Naive thymus-derived CD4-positive, alpha-beta T cell (primary cell): ENCODE measurements at regions not wholly inside any gene's neighbourhood (a gene's known extent, or its start where the extent isn't known, plus 50 kb on each side); places are given as distances from the start of the nearest gene placed in this dataset.

ENCODE experiments used
- ATAC-seq: fragments of 150-1000 bp; cut with Tn5 transposase; 2 replicates; pipeline ENCODE4 v1.10.0; 2021; ENCODE audit warnings: mild to moderate bottlenecking, moderate library complexity
- CTCF ChIA-PET: fragments of 350-600 bp; sonication (Branson Sonifier 250); formaldehyde crosslinking; loops from one replicate; lab custom pipeline; 2021; ENCODE audit warnings: antibody characterized with exemption; lab: Charles Lee
- POLR2A ChIA-PET: fragments of 350-600 bp; sonication (Branson Sonifier 250); formaldehyde crosslinking; loops from one replicate; lab custom pipeline; 2021; ENCODE audit warnings: antibody characterized with exemption, inconsistent platforms; lab: Charles Lee
- DNase-seq, 9 donors: peaks; one replicate each; pipeline versions ENCODE4 v3.0.0 to v3.0.0-alpha.2; 2020 to 2022; ENCODE audit warnings: mixed read lengths in 1 of 9
- H3K27ac ChIP-seq: one replicate; pipeline ENCODE4 v1.7.0; 2013; ENCODE audit warnings: mild to moderate bottlenecking, low read depth, low read length, moderate library complexity
- H3K27me3 ChIP-seq, 2 donors: one replicate each; pipeline ENCODE4 v1.7.0; 2013; ENCODE audit warnings: low read length in 2 of 2, mild to moderate bottlenecking in 2 of 2, moderate library complexity in 2 of 2; ENCODE audit not compliant: control insufficient read depth in 2 of 2, insufficient read depth in 2 of 2
- H3K36me3 ChIP-seq, 3 experiments: 1 replicate in 2 of 3; 2 replicates in 1 of 3; pipeline ENCODE4 v1.7.0; 2013; ENCODE audit warnings: low read length in 3 of 3, mild to moderate bottlenecking in 3 of 3, moderate library complexity in 1 of 3; ENCODE audit not compliant: insufficient read depth in 3 of 3, control insufficient read depth in 2 of 3
- H3K4me1 ChIP-seq, 2 donors: one replicate each; pipeline ENCODE4 v1.7.0; 2013; ENCODE audit warnings: low read length in 2 of 2, mild to moderate bottlenecking in 2 of 2, moderate library complexity in 1 of 2; ENCODE audit not compliant: control insufficient read depth in 2 of 2, insufficient read depth in 2 of 2
- H3K4me3 ChIP-seq: 2 replicates; pipeline ENCODE4 v1.7.0; 2013; ENCODE audit warnings: mild to moderate bottlenecking, low read length
- H3K9me3 ChIP-seq, 3 experiments: 1 replicate in 2 of 3; 2 replicates in 1 of 3; pipeline ENCODE4 v1.7.0; 2013; ENCODE audit warnings: low read length in 3 of 3; ENCODE audit not compliant: control insufficient read depth in 2 of 3
- H3K27ac Mint-ChIP-seq, 9 donors: one replicate each; pipeline ENCODE4 v1.8.0; 2020 to 2022; ENCODE audit warnings: mixed read lengths in 9 of 9, mild to moderate bottlenecking in 8 of 9, moderate library complexity in 5 of 9, inconsistent platforms in 2 of 9
- H3K27me3 Mint-ChIP-seq, 5 donors: one replicate each; pipeline ENCODE4 v1.8.0; 2021 to 2022; ENCODE audit warnings: mixed read lengths in 5 of 5, mild to moderate bottlenecking in 1 of 5
- H3K36me3 Mint-ChIP-seq, 5 donors: one replicate each; pipeline ENCODE4 v1.8.0; 2020 to 2022; ENCODE audit warnings: mixed read lengths in 5 of 5, mild to moderate bottlenecking in 3 of 5, inconsistent platforms in 1 of 5
- H3K4me1 Mint-ChIP-seq, 7 donors: one replicate each; pipeline ENCODE4 v1.8.0; 2020 to 2022; ENCODE audit warnings: mixed read lengths in 7 of 7, mild to moderate bottlenecking in 3 of 7, inconsistent platforms in 1 of 7
- H3K4me3 Mint-ChIP-seq, 10 donors: one replicate each; pipeline ENCODE4 v1.8.0; 2020 to 2022; ENCODE audit warnings: mild to moderate bottlenecking in 10 of 10, mixed read lengths in 10 of 10, moderate library complexity in 6 of 10, inconsistent platforms in 2 of 10
- H3K9me3 Mint-ChIP-seq, 11 donors: one replicate each; pipeline ENCODE4 v1.8.0; 2020 to 2022; ENCODE audit warnings: mixed read lengths in 11 of 11, mild to moderate bottlenecking in 4 of 11, inconsistent platforms in 1 of 11, moderate library complexity in 1 of 11
- intact Hi-C, 2 donors: fragments of 100-400 bp; cut with micrococcal nuclease; formaldehyde crosslinking; loops; one replicate each; pipeline ENCODE4 v1.15.1; 2023

DNA sequence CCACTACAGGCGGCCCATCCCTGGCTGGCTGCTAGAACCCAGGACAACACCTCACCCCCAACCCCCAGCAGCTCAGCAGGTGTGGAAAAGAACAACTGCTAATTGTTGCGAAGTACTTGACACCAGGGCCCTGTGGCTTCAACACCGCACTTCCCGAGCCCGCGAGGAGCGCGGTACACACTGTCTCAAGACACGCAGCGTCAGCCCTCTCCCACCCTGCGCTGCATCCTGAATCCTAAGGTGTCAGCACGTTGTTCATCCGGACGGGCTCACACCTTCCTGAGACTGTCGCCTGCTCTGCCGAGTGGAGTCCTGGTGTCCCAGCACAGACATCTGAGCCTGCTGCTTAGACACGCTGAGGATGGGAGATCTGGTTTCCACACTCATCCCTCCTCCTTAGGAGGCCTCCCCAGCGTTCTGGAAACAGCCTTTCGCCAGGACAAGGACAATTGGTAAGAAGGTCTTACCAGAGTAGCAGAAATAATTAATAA, 1336.2 kb downstream of the BRD1 start:
- Mint-ChIP-seq H3K4me1 (peaks cover 0 to 11% (median 4%) of the 10 kb centered on the region in 7 donors), H3K27ac (no peak overlapping the region), H3K27me3 (peaks cover 47 to 77% (median 50%) of the 10 kb centered on the region in 5 donors), H3K9me3 (peaks cover 0 to 2% (median 0%) of the 10 kb centered on the region in 11 donors), H3K4me3 (peak overlapping the region in 1 of 10 donors; percentile 43), H3K36me3 (no peaks in the 10 kb centered on the region)
- ChIA-PET POLR2A (no interaction called here), CTCF (no interaction called here)
- Histone ChIP-seq H3K36me3 (no peaks in the 10 kb centered on the region), H3K4me1 (no peaks in the 10 kb centered on the region), H3K9me3 (no peaks in the 10 kb centered on the region), H3K27me3 (peaks cover 0 to 2% of the 10 kb centered on the region in 2 donors), H3K4me3 (no peak overlapping the region), H3K27ac (no peak overlapping the region)
- intact Hi-C loops, result no loop called here
- no peak for DNase-seq
- ATAC-seq, result no peak

DNA sequence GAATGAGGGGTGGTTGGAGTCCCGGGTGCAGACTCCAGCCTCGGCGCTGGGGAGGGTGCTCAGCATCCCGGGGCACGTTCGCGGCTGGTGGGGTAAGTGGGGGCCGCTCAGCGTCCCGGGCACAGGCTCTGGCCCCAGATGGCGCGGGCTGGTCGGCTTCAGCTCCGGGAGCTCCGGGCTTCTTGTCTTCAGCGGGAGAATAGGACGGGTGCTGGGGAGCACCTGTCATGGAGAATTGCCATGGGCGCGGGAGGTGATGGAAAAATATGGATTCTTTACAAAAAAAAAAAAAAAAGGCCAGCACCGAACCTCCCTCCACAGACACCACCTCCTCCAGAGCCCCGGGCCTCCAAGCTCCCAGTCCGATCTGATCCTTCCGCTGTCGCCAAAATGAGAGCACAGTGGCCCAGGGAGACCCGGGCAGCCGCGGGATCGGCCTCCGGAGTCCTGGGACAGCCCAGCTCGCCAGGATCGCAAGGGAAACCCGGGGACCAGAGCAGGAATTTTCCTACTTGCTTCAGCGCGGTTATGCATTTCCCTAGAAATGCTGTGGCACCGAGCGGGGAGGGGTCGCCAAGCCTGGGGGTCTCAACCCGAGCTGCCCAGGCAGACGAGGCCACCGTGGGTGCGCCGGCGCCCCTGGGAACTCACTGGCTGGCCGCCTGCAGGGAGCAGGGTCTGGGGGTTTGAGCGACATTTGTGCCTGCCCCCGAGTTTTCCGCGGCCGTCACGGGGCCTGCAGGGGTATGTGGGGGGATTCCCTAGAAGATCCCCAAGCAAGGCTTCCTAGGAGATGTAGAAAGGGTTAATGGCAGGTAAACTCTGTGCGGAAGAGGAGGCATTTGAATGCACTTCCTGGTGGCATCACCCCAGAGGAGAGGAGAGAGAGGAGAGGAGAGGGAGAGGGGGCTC, 1336.9 kb downstream of the BRD1 start:
- H3K27me3 Mint-ChIP-seq, result peaks cover 53 to 80% (median 56%) of the 10 kb centered on the region in 5 donors
- Histone ChIP-seq H3K36me3 (no peaks in the 10 kb centered on the region), H3K27ac (no peak overlapping the region), H3K4me3 (no peak overlapping the region), H3K9me3 (no peaks in the 10 kb centered on the region), H3K4me1 (no peaks in the 10 kb centered on the region), H3K27me3 (peaks cover 0 to 2% of the 10 kb centered on the region in 2 donors)
- peaks cover 0 to 11% (median 4%) of the 10 kb centered on the region in 7 donors for H3K4me1 Mint-ChIP-seq
- POLR2A ChIA-PET, result no interaction called here
- no peaks in the 10 kb centered on the region for H3K36me3 Mint-ChIP-seq
- no peak overlapping the region for H3K4me3 Mint-ChIP-seq
- no peak for ATAC-seq
- H3K27ac Mint-ChIP-seq, result no peak overlapping the region
- intact Hi-C loops, result no loop called here
- peaks cover 0 to 1% (median 0%) of the 10 kb centered on the region in 11 donors for H3K9me3 Mint-ChIP-seq
- DNase-seq, result no peak
- CTCF ChIA-PET, result no interaction called here

DNA sequence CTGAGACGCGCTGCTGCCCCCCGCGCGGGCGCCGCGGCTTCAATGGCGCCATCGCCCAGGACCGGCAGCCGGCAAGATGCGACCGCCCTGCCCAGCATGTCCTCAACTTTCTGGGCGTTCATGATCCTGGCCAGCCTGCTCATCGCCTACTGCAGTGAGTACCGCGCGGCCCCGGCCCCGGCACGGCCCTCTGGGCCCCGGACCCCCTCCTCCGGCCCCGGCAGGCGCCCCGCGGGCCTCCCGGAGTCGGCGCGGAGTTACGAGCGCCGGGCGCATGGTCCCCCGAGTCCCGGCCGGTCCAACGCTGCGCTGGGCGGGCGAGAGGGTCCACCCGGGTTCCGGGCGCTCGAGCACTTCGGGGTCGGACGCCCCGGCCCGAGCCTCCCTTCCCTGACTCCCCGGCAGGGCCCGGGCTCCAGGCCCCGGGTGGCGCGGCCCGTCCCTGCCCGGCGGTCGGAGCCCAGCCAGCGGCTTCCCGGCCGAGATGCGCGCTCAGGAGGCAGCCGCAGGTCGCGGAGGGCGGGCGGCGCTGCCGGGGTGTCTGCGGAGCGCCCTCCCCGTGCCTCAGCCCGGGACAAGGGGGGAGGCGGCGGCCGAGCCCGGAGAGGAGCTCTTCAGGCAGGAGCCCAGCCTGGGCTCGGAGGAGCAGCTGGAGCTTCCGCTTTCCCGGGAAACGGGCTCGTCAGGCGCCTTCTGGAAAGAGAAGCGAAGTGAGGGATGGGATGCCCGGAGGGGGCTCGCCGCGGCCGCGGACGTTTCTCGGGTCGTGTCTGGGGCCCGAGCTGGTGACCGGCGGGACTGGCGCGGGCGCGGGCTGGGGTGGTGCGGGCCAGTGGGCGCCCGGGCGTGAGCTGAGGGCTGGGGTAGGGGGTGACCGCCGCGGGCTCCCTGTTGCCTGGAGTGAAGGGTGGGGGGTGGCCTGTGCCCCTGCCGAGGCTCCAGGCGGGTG, 1337.8 kb downstream of the BRD1 start:
- Mint-ChIP-seq H3K27ac (no peak overlapping the region), H3K36me3 (no peaks in the 10 kb centered on the region), H3K4me3 (no peak overlapping the region), H3K27me3 (peaks cover 53 to 80% (median 61%) of the 10 kb centered on the region in 5 donors), H3K4me1 (peaks cover 0 to 11% (median 4%) of the 10 kb centered on the region in 7 donors), H3K9me3 (peaks cover 0 to under 1% (median 0%) of the 10 kb centered on the region in 11 donors)
- Histone ChIP-seq H3K4me1 (no peaks in the 10 kb centered on the region), H3K27me3 (peaks cover 0 to 2% of the 10 kb centered on the region in 2 donors), H3K36me3 (no peaks in the 10 kb centered on the region), H3K27ac (no peak overlapping the region), H3K4me3 (no peak overlapping the region), H3K9me3 (no peaks in the 10 kb centered on the region)
- CTCF ChIA-PET, result no interaction called here
- intact Hi-C loops, result no loop called here
- ATAC-seq (no peak), DNase-seq (no peak)
- POLR2A ChIA-PET, result no interaction called here

DNA sequence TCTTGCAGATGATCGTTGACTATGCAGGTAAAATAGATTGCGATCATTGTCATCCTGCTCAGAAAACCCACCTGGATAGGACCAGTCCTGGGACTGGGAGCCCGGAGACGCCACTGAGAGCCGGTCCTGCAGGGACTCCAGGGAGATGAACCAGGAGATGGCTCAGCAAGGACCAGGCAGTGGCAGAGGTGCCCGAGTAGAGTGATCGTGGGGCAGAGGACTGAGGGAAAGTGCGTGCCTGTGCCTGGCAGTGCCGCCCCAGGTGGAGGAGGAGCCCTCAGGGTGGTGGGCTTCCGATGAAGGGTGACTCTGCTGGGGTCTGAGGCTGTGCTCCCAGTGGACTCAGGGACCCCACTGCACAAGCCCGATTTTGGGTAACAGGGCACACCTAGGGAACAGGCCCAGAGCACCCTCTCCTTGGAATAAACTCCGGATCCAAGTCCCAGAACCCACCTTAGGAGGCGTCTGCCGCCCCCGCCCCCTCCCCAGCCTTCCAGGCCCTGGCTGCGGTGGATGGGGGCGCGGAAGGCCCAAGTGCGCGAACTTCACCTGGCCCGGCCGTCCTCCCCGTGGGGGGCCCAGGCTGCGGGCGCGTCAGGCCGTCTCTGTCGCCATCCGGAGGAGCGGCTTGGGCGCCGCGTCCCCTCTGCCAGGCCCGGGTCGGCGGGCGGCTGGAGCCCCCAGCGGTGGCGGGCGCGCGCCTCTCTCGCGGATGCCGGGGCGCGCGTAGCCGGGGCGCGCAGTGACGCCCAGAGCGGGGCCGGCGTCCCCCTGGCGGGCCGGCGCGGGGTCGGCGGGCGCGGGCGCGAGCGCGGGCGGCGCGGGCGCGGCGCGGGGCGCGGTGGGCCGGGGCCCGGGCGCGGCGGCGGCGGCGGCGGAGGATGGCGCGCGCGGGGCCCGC, 1338.8 kb downstream of the BRD1 start:
- peak overlapping the region in 1 of 10 donors; percentile 64 for H3K4me3 Mint-ChIP-seq
- peaks cover 0 to 11% (median 4%) of the 10 kb centered on the region in 7 donors for H3K4me1 Mint-ChIP-seq
- DNase-seq (no peak), ATAC-seq (no peak)
- no peak overlapping the region for H3K4me3 ChIP-seq
- CTCF ChIA-PET, result no interaction called here
- intact Hi-C loops, result no loop called here
- H3K27ac Mint-ChIP-seq, result no peak overlapping the region
- no peaks in the 10 kb centered on the region for H3K36me3 Mint-ChIP-seq
- no peaks in the 10 kb centered on the region for H3K4me1 ChIP-seq
- H3K27me3 Mint-ChIP-seq, result peaks cover 48 to 71% (median 59%) of the 10 kb centered on the region in 5 donors
- POLR2A ChIA-PET, result no interaction called here
- peaks cover 0 to 2% (median 0%) of the 10 kb centered on the region in 11 donors for H3K9me3 Mint-ChIP-seq
- H3K27ac ChIP-seq, result no peak overlapping the region
- peaks cover 0 to 2% of the 10 kb centered on the region in 2 donors for H3K27me3 ChIP-seq
- no peaks in the 10 kb centered on the region for H3K36me3 ChIP-seq
- no peaks in the 10 kb centered on the region for H3K9me3 ChIP-seq

DNA sequence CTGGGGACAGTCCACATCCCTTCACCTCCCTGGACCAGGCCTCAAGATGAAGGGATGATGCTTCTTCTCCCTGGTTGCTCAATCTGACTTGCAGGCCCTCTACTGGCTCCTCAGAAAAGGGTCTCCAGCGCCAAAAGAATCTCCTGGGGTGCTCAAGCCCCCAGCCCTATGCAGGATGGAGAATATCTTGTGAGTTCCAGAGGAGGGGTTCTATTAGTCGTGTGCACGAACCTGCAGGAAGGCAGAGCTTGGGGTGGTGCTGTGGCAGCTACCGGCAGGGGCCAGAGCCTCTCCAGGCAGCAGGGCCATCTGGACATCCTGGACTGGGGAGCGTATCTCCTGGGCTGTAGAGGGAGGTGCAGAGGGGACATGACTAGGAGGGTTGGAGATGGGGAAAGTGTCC, 1339.5 kb downstream of the BRD1 start:
- Mint-ChIP-seq H3K4me1 (peaks cover 0 to 11% (median 4%) of the 10 kb centered on the region in 7 donors), H3K27ac (no peak overlapping the region), H3K4me3 (peak overlapping the region in 1 of 10 donors; percentile 43), H3K36me3 (no peaks in the 10 kb centered on the region), H3K27me3 (peaks cover 43 to 66% (median 57%) of the 10 kb centered on the region in 5 donors), H3K9me3 (peaks cover 0 to 2% (median 0%) of the 10 kb centered on the region in 11 donors)
- Histone ChIP-seq H3K27ac (no peak overlapping the region), H3K9me3 (no peaks in the 10 kb centered on the region), H3K4me3 (no peak overlapping the region), H3K27me3 (peaks cover 0 to 2% of the 10 kb centered on the region in 2 donors), H3K36me3 (no peaks in the 10 kb centered on the region), H3K4me1 (no peaks in the 10 kb centered on the region)
- intact Hi-C loops, result no loop called here
- no peak for ATAC-seq
- CTCF ChIA-PET, result no interaction called here
- POLR2A ChIA-PET, result no interaction called here
- no peak for DNase-seq

DNA sequence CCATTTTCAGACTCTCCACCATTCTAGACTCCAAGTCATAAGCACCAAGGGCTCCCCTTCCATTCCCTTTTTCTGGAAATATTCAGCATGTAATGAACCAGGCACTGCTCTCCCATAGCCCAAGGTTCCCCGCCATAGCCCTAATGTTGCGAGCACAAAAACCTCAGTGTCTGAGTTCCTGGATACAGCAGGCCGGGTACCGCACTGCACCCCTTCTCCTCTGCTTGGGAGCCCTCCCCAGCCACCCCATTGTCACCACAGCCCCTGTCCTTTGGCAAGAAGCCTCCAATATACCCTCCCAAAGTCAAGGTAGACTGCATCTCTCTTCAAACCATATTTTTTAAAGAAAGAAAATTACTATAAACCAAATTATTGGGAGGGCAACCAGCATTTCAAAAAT, 1341.1 kb downstream of the BRD1 start:
- ChIA-PET CTCF (no interaction called here), POLR2A (no interaction called here)
- Histone ChIP-seq H3K27ac (no peak overlapping the region), H3K4me1 (no peaks in the 10 kb centered on the region), H3K27me3 (no peaks in the 10 kb centered on the region), H3K4me3 (no peak overlapping the region), H3K36me3 (no peaks in the 10 kb centered on the region), H3K9me3 (no peaks in the 10 kb centered on the region)
- peaks cover 0 to 2% (median 0%) of the 10 kb centered on the region in 11 donors for H3K9me3 Mint-ChIP-seq
- H3K27ac Mint-ChIP-seq, result no peak overlapping the region
- H3K36me3 Mint-ChIP-seq, result no peaks in the 10 kb centered on the region
- DNase-seq (no peak), ATAC-seq (no peak)
- peaks cover 27 to 50% (median 42%) of the 10 kb centered on the region in 5 donors for H3K27me3 Mint-ChIP-seq
- H3K4me1 Mint-ChIP-seq, result peaks cover 0 to 6% (median 3%) of the 10 kb centered on the region in 7 donors
- H3K4me3 Mint-ChIP-seq, result no peak overlapping the region
- intact Hi-C loops, result no loop called here
